NCI-H2196 (cell line): ENCODE measurements at regions not wholly inside any gene's neighbourhood (a gene's known extent, or its start where the extent isn't known, plus 50 kb on each side); places are given as distances from the start of the nearest gene placed in this dataset.
"Not testable (repeated sequence)": the region's sequence is repeated elsewhere in the genome, so short reads cannot be mapped to it uniquely, and the experiment has no call there.

Experiments
- DNase-seq: peaks from one replicate; lab custom pipeline; 2025; ENCODE audit not compliant: unreplicated experiment; lab: John Stamatoyannopoulos, UW

GRCh38 chr6:3900744-3901336 is 51.7 kb downstream of the FAM50B start:
- no peak for DNase-seq

GRCh38 chr6:3902871-3903648 is 53.9 kb downstream of the FAM50B start:
- DNase-seq = no peak

GRCh38 chr6:3904518-3904917 is 55.3 kb downstream of the FAM50B start:
- DNase-seq = no peak

DNA sequence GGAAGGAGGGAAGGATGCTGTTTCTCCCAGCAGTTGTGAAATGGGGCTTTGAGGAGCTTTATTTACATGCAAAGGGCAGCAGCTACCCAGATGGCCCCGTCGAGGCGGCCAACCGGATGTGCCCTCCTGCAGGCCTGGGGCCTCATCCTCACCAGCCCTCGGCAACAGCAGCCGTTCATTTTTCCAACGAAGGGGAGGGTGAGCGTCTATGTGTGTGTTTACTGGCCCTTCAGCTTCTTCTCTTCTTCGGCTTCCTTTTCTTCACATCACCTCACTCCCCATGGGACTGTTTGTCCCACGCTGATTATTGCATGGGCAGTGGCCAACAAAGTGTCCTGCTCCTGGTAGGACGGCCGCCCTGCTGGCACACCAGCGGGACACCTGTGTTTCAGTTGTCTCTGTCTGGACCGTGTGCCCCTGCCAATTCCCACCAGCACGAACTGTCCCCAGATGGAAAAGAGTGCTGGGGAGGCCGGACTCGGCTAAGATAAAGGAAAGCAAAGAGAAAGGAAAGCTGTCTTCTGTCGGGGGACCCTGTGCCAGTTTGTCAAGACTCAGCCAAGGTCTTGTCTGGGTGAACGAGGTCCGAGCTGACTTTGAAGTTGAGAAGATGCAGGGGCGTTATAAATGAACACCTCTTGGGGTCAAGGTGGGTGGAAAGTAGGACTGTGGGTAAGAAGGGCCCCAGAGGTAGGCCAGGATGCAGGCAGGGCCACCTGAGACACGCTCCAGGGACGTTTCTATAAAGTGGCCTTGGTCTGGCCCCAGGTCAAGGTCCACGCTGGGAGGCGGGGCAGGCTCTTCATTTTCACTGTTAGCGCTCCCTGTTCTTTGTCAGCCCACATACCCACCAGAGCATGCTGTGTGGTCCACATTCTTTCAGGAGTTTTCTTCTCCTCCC is 57.0 kb downstream of the FAM50B start:
- DNase-seq = no peak

DNA sequence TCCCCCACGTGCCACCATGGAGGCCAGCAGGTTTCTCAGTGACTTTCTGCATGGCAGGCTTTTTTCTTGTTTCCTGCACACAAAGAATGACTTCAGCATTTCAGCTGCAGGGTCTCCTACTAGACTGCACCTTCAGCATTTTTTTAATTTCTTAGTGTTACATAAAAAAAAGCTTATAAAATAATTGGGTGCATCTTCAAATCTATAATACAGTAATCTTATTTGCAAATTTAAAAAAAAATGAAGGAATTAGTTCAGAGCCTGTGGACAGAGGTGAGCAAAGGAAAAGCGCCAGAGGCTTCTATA is 57.6 kb downstream of the FAM50B start:
- DNase-seq = no peak

- no peak for DNase-seq
Observed at GRCh38 chr6:3908223-3908622, 59.0 kb downstream of the FAM50B start.

GRCh38 chr6:3908961-3909360 is 59.8 kb downstream of the FAM50B start:
- DNase-seq = no peak

GRCh38 chr6:3910106-3910663 is 61.0 kb downstream of the FAM50B start:
- DNase-seq = no peak

GRCh38 chr6:3911130-3911529 is 62.0 kb downstream of the FAM50B start:
- DNase-seq = no peak

DNA sequence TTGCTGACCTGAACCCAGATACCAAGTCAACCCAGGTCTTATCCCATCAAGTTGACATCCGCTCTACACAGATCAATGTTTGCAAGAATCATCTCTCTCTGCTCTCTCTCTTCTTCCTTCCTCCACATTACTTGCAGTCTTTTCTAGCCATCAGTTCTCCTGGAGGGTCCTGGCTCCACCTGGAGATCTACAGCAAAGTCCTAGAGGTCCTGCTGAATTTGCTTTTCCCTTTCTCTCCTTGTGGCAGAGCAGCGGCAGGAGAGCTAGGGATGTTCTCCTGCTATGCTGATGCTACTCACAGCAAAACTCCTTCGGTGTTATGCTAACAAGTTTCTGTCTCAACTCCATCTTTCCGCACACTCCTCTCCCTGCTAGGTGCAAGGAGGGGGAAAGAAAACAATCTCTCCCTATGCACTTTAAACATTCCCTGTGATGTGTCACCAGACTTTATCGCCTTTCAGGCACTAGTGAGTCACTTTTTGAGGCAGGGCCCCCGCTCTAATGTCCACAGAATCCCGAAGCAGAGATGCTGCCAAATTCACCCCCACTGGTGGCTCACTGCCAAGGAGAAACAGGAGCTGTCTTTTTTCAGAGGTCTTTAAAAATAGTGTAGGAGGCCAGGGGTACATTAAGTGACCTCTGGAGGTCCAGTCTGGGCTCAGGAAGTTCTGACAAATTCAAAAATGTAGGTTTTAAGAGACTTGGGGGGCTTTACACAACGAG is 62.6 kb downstream of the FAM50B start:
- DNase-seq = peak; percentile 16

- DNase-seq = no peak
Observed at GRCh38 chr6:3912361-3913076, 63.3 kb downstream of the FAM50B start.

DNA sequence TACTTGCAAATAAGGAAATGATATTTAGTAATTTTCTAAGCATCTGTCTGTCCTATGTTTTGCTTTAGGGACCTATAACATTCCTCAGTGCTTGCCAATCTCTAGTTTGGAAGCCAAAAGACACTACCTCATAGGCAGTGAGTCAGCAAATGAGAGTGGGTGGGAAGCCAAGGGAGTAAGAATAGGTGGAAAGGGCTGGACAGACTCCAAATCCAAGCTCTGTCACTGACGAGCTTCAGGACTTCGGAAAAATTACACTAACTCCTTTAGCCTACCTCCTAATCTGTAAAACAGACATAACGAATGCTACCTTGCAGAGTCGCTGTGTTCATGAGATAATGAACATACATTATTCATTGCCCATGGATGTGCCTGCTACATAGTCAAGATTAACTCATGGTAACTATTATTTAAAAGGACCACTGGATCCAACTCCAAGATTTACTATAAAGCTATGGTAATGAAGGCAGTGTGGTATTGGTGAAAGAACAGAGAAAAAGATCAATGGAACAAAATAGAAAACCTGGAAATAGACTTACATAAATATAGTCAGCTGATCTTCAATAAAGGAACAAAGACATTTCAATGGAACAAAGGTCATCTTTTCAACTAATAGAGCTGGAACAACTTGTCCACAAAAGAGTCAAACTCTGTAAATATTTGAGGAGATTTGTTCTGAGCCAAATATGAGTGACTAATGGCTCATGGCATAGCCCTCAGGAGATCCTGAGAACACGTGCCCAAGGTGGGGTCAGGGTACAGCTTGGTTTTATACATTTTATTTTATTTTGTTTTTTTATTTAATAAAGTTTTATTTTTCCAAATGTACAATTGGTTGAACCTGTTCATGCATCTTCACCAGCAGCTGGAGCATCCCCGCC is 64.1 kb downstream of the FAM50B start:
- DNase-seq = peak; percentile 78

- DNase-seq = no peak
Observed at GRCh38 chr6:3913958-3914337, 64.8 kb downstream of the FAM50B start.

DNA sequence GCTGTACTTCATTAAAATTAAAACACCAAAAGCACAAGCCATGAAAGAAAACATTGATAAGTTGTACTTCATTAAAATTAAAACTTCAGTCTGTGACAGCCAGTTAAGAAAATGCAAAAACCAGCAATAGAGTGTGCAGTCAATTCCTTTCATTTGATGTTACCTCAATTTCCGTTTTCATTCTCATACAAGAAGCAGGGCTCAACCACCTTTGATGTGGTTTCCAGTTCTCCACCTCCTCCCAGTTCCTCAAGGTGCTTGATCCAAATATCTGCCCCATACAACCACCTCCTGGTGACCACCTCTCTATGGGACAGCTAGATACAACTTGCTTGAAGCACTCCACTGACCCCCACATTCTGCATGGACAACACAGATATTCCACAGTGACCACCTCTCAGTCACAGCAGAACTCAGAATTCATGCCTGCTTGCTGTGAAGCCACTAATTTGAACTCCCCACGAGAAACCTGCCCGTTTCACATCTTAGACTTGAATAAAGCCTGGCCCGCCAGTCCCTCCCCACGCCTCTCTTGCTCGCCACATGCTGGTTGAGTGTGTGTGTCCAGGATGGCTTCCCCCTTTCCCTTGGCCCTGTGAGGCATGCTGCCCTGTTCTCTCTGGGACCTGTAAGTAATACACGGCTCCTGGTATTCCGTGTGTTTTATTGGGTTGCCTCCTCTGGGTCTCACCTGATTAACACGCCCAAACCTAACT is 66.1 kb downstream of the FAM50B start:
- no peak for DNase-seq

- no peak for DNase-seq
Observed at GRCh38 chr6:3916211-3916610, 67.0 kb downstream of the FAM50B start.

- DNase-seq = not testable (repeated sequence)
Observed at GRCh38 chr6:3916749-3917148, 67.6 kb downstream of the FAM50B start.

DNA sequence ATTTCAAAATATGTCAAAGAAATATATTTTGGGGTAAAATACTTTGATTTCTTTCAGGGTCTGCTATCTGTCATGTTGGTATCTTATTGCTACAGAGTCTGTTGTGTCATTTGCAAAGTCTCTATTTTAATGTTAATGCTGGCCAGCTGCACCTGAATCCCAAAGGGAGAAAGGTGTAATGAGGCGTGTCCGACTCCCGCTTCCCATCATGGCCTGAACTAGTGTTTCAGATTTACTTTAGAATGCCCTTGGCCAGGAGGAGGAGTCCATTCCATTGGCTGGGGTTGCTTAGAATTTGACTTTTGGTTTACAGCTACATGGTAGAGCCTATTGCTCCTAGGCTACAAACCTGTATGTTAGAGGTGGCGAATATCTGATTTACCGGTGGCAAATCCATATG is 69.3 kb downstream of the FAM50B start:
- DNase-seq = no peak

DNA sequence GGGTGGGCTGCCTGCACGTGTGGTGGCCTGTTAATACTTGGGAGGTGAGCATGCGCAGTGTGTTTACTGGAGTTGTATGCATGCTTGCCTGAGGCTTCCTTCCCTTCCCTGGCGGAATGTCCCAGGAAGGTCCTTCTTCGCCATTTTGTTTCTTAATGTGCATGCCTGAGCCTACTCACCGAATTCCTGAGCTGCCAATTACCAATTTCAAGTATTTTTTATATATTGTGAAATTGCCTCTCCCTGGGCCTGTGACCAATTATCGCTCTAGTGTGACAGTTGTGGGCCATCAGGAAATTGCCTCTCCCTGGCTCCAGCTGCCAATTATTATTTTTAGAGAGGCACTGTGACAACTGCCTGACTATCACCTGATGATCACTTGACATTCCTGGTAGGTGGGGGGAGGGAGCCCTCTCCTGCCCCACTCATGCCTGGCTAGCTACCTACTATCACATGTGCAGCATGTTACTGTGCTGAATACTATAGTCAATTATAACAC is 70.0 kb downstream of the FAM50B start:
- peak; percentile 9 for DNase-seq

GRCh38 chr6:3919849-3920248 is 70.7 kb downstream of the FAM50B start:
- DNase-seq = no peak
